ENCODE measurements at regions not wholly inside any gene's neighbourhood (a gene's known extent, or its start where the extent isn't known, plus 50 kb on each side); places are given as distances from the start of the nearest gene placed in this dataset.

- H3K27me3 ChIP-seq (ENCODE audit: control insufficient read depth in 5 of 5, insufficient read depth in 4 of 5, low read length in 5 of 5) = no peaks in the 10 kb centered on the region
- H3K4me3 ChIP-seq (ENCODE audit: low read depth in 1 of 5, low read length in 5 of 5) = no peak overlapping the region
Measured at GRCh38 chr11:28582506-28582905, 474.3 kb downstream of the METTL15 start.

GRCh38 chr11:28581286-28582242 lies 473.4 kb downstream of the METTL15 start:
- Histone ChIP-seq H3K27ac (ENCODE audit: low read depth, low read length) (no peak overlapping the region), H3K27me3 (ENCODE audit: control insufficient read depth in 5 of 5, insufficient read depth in 4 of 5, low read length in 5 of 5) (no peaks in the 10 kb centered on the region), H3K4me3 (ENCODE audit: low read depth in 1 of 5, low read length in 5 of 5) (no peak overlapping the region), H3K4me1 (ENCODE audit: control insufficient read depth in 5 of 5, insufficient read depth in 5 of 5, low read length in 5 of 5) (no peaks in the 10 kb centered on the region), H3K9ac (ENCODE audit: low read length in 5 of 5) (no peak overlapping the region), H3K9me3 (ENCODE audit: control insufficient read depth in 5 of 5, low read length in 5 of 5) (no peaks in the 10 kb centered on the region), H3K36me3 (ENCODE audit: control insufficient read depth in 5 of 5, insufficient read depth in 5 of 5, low read length in 5 of 5) (no peaks in the 10 kb centered on the region)

More at GRCh38 chr11:28582506-28582905, 474.3 kb downstream of the METTL15 start:
- Histone ChIP-seq H3K27ac (ENCODE audit: low read depth, low read length) (no peak overlapping the region), H3K36me3 (ENCODE audit: control insufficient read depth in 5 of 5, insufficient read depth in 5 of 5, low read length in 5 of 5) (no peaks in the 10 kb centered on the region), H3K9me3 (ENCODE audit: control insufficient read depth in 5 of 5, low read length in 5 of 5) (no peaks in the 10 kb centered on the region), H3K4me1 (ENCODE audit: control insufficient read depth in 5 of 5, insufficient read depth in 5 of 5, low read length in 5 of 5) (no peaks in the 10 kb centered on the region), H3K9ac (ENCODE audit: low read length in 5 of 5) (no peak overlapping the region)

GRCh38 chr11:28571371-28571770 lies 463.2 kb downstream of the METTL15 start:
- H3K27ac ChIP-seq (ENCODE audit: low read depth, low read length) = no peak overlapping the region
- no peak overlapping the region for H3K9ac ChIP-seq (ENCODE audit: low read length in 5 of 5)
- peaks cover 0 to 7% (median 3%) of the 10 kb centered on the region in 5 donors for H3K4me1 ChIP-seq (ENCODE audit: control insufficient read depth in 5 of 5, insufficient read depth in 5 of 5, low read length in 5 of 5)
- no peaks in the 10 kb centered on the region for H3K27me3 ChIP-seq (ENCODE audit: control insufficient read depth in 5 of 5, insufficient read depth in 4 of 5, low read length in 5 of 5)
- no peak overlapping the region for H3K4me3 ChIP-seq (ENCODE audit: low read depth in 1 of 5, low read length in 5 of 5)
- no peaks in the 10 kb centered on the region for H3K36me3 ChIP-seq (ENCODE audit: control insufficient read depth in 5 of 5, insufficient read depth in 5 of 5, low read length in 5 of 5)
- no peaks in the 10 kb centered on the region for H3K9me3 ChIP-seq (ENCODE audit: control insufficient read depth in 5 of 5, low read length in 5 of 5)

GRCh38 chr11:28569106-28569505 lies 460.9 kb downstream of the METTL15 start:
- Histone ChIP-seq H3K27me3 (ENCODE audit: control insufficient read depth in 5 of 5, insufficient read depth in 4 of 5, low read length in 5 of 5) (no peaks in the 10 kb centered on the region), H3K4me3 (ENCODE audit: low read depth in 1 of 5, low read length in 5 of 5) (no peak overlapping the region), H3K36me3 (ENCODE audit: control insufficient read depth in 5 of 5, insufficient read depth in 5 of 5, low read length in 5 of 5) (no peaks in the 10 kb centered on the region), H3K9ac (ENCODE audit: low read length in 5 of 5) (no peak overlapping the region), H3K4me1 (ENCODE audit: control insufficient read depth in 5 of 5, insufficient read depth in 5 of 5, low read length in 5 of 5) (peaks cover 0 to 11% (median 3%) of the 10 kb centered on the region in 5 donors), H3K27ac (ENCODE audit: low read depth, low read length) (no peak overlapping the region), H3K9me3 (ENCODE audit: control insufficient read depth in 5 of 5, low read length in 5 of 5) (no peaks in the 10 kb centered on the region)

- Histone ChIP-seq H3K9ac (ENCODE audit: low read length in 5 of 5) (no peak overlapping the region), H3K36me3 (ENCODE audit: control insufficient read depth in 5 of 5, insufficient read depth in 5 of 5, low read length in 5 of 5) (no peaks in the 10 kb centered on the region), H3K27me3 (ENCODE audit: control insufficient read depth in 5 of 5, insufficient read depth in 4 of 5, low read length in 5 of 5) (no peaks in the 10 kb centered on the region), H3K4me3 (ENCODE audit: low read depth in 1 of 5, low read length in 5 of 5) (peak overlapping the region in 3 of 5 donors; percentile 1 to 29 (median 17)), H3K9me3 (ENCODE audit: control insufficient read depth in 5 of 5, low read length in 5 of 5) (no peaks in the 10 kb centered on the region), H3K4me1 (ENCODE audit: control insufficient read depth in 5 of 5, insufficient read depth in 5 of 5, low read length in 5 of 5) (peaks cover 0 to 11% (median 3%) of the 10 kb centered on the region in 5 donors), H3K27ac (ENCODE audit: low read depth, low read length) (no peak overlapping the region)
Measured at GRCh38 chr11:28566339-28567089, 458.3 kb downstream of the METTL15 start.

GRCh38 chr11:28559492-28559891 lies 451.3 kb downstream of the METTL15 start:
- Histone ChIP-seq H3K36me3 (ENCODE audit: control insufficient read depth in 5 of 5, insufficient read depth in 5 of 5, low read length in 5 of 5) (no peaks in the 10 kb centered on the region), H3K9me3 (ENCODE audit: control insufficient read depth in 5 of 5, low read length in 5 of 5) (no peaks in the 10 kb centered on the region), H3K4me1 (ENCODE audit: control insufficient read depth in 5 of 5, insufficient read depth in 5 of 5, low read length in 5 of 5) (no peaks in the 10 kb centered on the region), H3K27me3 (ENCODE audit: control insufficient read depth in 5 of 5, insufficient read depth in 4 of 5, low read length in 5 of 5) (no peaks in the 10 kb centered on the region), H3K27ac (ENCODE audit: low read depth, low read length) (no peak overlapping the region), H3K4me3 (ENCODE audit: low read depth in 1 of 5, low read length in 5 of 5) (no peak overlapping the region), H3K9ac (ENCODE audit: low read length in 5 of 5) (no peak overlapping the region)

GRCh38 chr11:28547321-28547741 lies 439.1 kb downstream of the METTL15 start:
- H3K9ac ChIP-seq (ENCODE audit: low read length in 5 of 5) = no peak overlapping the region
- no peak overlapping the region for H3K4me3 ChIP-seq (ENCODE audit: low read depth in 1 of 5, low read length in 5 of 5)
- peaks cover 0 to 4% (median 0%) of the 10 kb centered on the region in 5 donors for H3K36me3 ChIP-seq (ENCODE audit: control insufficient read depth in 5 of 5, insufficient read depth in 5 of 5, low read length in 5 of 5)
- H3K27me3 ChIP-seq (ENCODE audit: control insufficient read depth in 5 of 5, insufficient read depth in 4 of 5, low read length in 5 of 5) = no peaks in the 10 kb centered on the region
- H3K9me3 ChIP-seq (ENCODE audit: control insufficient read depth in 5 of 5, low read length in 5 of 5) = no peaks in the 10 kb centered on the region
- no peak overlapping the region for H3K27ac ChIP-seq (ENCODE audit: low read depth, low read length)
- no peaks in the 10 kb centered on the region for H3K4me1 ChIP-seq (ENCODE audit: control insufficient read depth in 5 of 5, insufficient read depth in 5 of 5, low read length in 5 of 5)

- Histone ChIP-seq H3K9ac (ENCODE audit: low read length in 5 of 5) (no peak overlapping the region), H3K9me3 (ENCODE audit: control insufficient read depth in 5 of 5, low read length in 5 of 5) (no peaks in the 10 kb centered on the region), H3K36me3 (ENCODE audit: control insufficient read depth in 5 of 5, insufficient read depth in 5 of 5, low read length in 5 of 5) (peaks cover 0 to 4% (median 0%) of the 10 kb centered on the region in 5 donors), H3K27ac (ENCODE audit: low read depth, low read length) (no peak overlapping the region), H3K4me1 (ENCODE audit: control insufficient read depth in 5 of 5, insufficient read depth in 5 of 5, low read length in 5 of 5) (no peaks in the 10 kb centered on the region), H3K27me3 (ENCODE audit: control insufficient read depth in 5 of 5, insufficient read depth in 4 of 5, low read length in 5 of 5) (no peaks in the 10 kb centered on the region), H3K4me3 (ENCODE audit: low read depth in 1 of 5, low read length in 5 of 5) (no peak overlapping the region)
Measured at GRCh38 chr11:28545536-28545935, 437.3 kb downstream of the METTL15 start.

- no peak overlapping the region for H3K9ac ChIP-seq (ENCODE audit: low read length in 5 of 5)
- no peak overlapping the region for H3K27ac ChIP-seq (ENCODE audit: low read depth, low read length)
- H3K27me3 ChIP-seq (ENCODE audit: control insufficient read depth in 5 of 5, insufficient read depth in 4 of 5, low read length in 5 of 5) = no peaks in the 10 kb centered on the region
- H3K36me3 ChIP-seq (ENCODE audit: control insufficient read depth in 5 of 5, insufficient read depth in 5 of 5, low read length in 5 of 5) = peaks cover 0 to 4% (median 0%) of the 10 kb centered on the region in 5 donors
- no peaks in the 10 kb centered on the region for H3K9me3 ChIP-seq (ENCODE audit: control insufficient read depth in 5 of 5, low read length in 5 of 5)
- no peaks in the 10 kb centered on the region for H3K4me1 ChIP-seq (ENCODE audit: control insufficient read depth in 5 of 5, insufficient read depth in 5 of 5, low read length in 5 of 5)
- no peak overlapping the region for H3K4me3 ChIP-seq (ENCODE audit: low read depth in 1 of 5, low read length in 5 of 5)
Measured at GRCh38 chr11:28542561-28542960, 434.4 kb downstream of the METTL15 start.

Data from subcutaneous abdominal adipose tissue (tissue), 5 donors.